IMR-90 (cell line): ENCODE measurements at regions not wholly inside any gene's neighbourhood (a gene's known extent, or its start where the extent isn't known, plus 50 kb on each side); places are given as distances from the start of the nearest gene placed in this dataset.

Source experiments
- ATAC-seq: fragments of 200-7000 bp; cut with Tn5 transposase; 2 replicates; pipeline ENCODE4 v1.9.1; 2020; ENCODE audit warnings: low read depth, mild to moderate bottlenecking, moderate library complexity
- BruUV-seq: library from RNA; stranded (reverse); fragments of 400-500 nt; replicated peaks from 2 replicates; lab custom pipeline; 2021; lab: Mats Ljungman, UMichigan
- CTCF ChIA-PET: fragments of 300-600 bp; formaldehyde crosslinking; extraction: SDS; loops from one replicate; lab custom pipeline; 2021; ENCODE audit warnings: antibody characterized with exemption; lab: Yijun Ruan, JAX
- POLR2A ChIA-PET: fragments of 300-600 bp; sonication (Branson Sonifier 250); formaldehyde crosslinking; loops from one replicate; lab custom pipeline; 2022; ENCODE audit warnings: antibody characterized with exemption; ENCODE audit not compliant: unreplicated experiment; lab: Charles Lee
- DNase-seq: peaks from one replicate; pipeline ENCODE4 v3.0.0; 2013
- H2AFZ ChIP-seq: replicated peaks from 2 replicates; pipeline ENCODE3; 2013; ENCODE audit warnings: low read length, mild to moderate bottlenecking; ENCODE audit not compliant: poor library complexity
- H2AK5ac ChIP-seq: 2 replicates; pipeline ENCODE4 v1.6.1; 2013; ENCODE audit warnings: low read depth, low read length, inconsistent platforms
- H2AK9ac ChIP-seq: replicated peaks from 2 replicates; pipeline ENCODE3; 2013; ENCODE audit warnings: mild to moderate bottlenecking, low read depth, low read length, moderate library complexity; ENCODE audit not compliant: poor library complexity
- H2BK120ac ChIP-seq: 2 replicates; pipeline ENCODE4 v1.6.1; 2013; ENCODE audit warnings: low read depth, low read length, inconsistent platforms
- H2BK15ac ChIP-seq: 3 replicates; pipeline ENCODE4 v1.6.1; 2013; ENCODE audit warnings: low read depth, low read length, inconsistent platforms
- H2BK20ac ChIP-seq: 2 replicates; pipeline ENCODE4 v1.6.1; 2013; ENCODE audit warnings: low read depth, mild to moderate bottlenecking, inconsistent platforms, low read length, moderate library complexity
- H2BK5ac ChIP-seq: 2 replicates; pipeline ENCODE4 v1.6.1; 2013; ENCODE audit warnings: mild to moderate bottlenecking, low read depth, low read length, inconsistent platforms; ENCODE audit not compliant: poor library complexity, severe bottlenecking
- H3K14ac ChIP-seq: replicated peaks from 2 replicates; pipeline ENCODE4 v1.6.1; 2013; ENCODE audit warnings: low read depth, low read length, inconsistent platforms
- H3K18ac ChIP-seq: 2 replicates; pipeline ENCODE4 v1.6.1; 2013; ENCODE audit warnings: low read depth, low read length, control low read depth
- H3K23ac ChIP-seq: 2 replicates; pipeline ENCODE4 v1.6.1; 2013; ENCODE audit warnings: low read depth, low read length, inconsistent platforms
- H3K27ac ChIP-seq: 2 replicates; pipeline ENCODE4 v1.5.1; 2013; ENCODE audit warnings: mild to moderate bottlenecking, control low read depth, low read length; ENCODE audit not compliant: insufficient read depth
- H3K27me3 ChIP-seq: 2 replicates; pipeline ENCODE4 v1.6.1; 2013; ENCODE audit warnings: low read length; ENCODE audit not compliant: control insufficient read depth, insufficient read depth
- H3K36me3 ChIP-seq: 2 replicates; pipeline ENCODE4 v1.6.1; 2013; ENCODE audit warnings: low read length, mixed read lengths; ENCODE audit not compliant: control insufficient read depth, insufficient read depth
- H3K4ac ChIP-seq: 2 replicates; pipeline ENCODE4 v1.6.1; 2013; ENCODE audit warnings: low read depth, low read length, inconsistent platforms
- H3K4me1 ChIP-seq: 2 replicates; pipeline ENCODE4 v1.6.1; 2013; ENCODE audit warnings: low read length, mixed read lengths; ENCODE audit not compliant: control insufficient read depth, insufficient read depth
- H3K4me2 ChIP-seq: 2 replicates; pipeline ENCODE4 v1.6.1; 2013; ENCODE audit warnings: low read depth, mild to moderate bottlenecking, control low read depth, low read length, moderate library complexity
- H3K4me3 ChIP-seq: 2 replicates; pipeline ENCODE4 v1.5.1; 2013; ENCODE audit warnings: low read depth, mild to moderate bottlenecking, control low read depth, low read length, moderate library complexity; ENCODE audit not compliant: insufficient read depth
- H3K56ac ChIP-seq: 2 replicates; pipeline ENCODE4 v1.6.1; 2013; ENCODE audit warnings: low read length, inconsistent platforms; ENCODE audit not compliant: insufficient read depth; ENCODE audit errors: extremely low read depth
- H3K79me1 ChIP-seq, 2 experiments: 2 replicates each; pipeline ENCODE4 v1.6.1; 2013; ENCODE audit warnings: low read length in 2 of 2, inconsistent platforms in 1 of 2, low read depth in 1 of 2
- H3K9ac ChIP-seq: 2 replicates; pipeline ENCODE4 v1.6.1; 2013; ENCODE audit warnings: low read depth, low read length, control low read depth
- H3K9me1 ChIP-seq: 2 replicates; pipeline ENCODE4 v1.6.1; 2013; ENCODE audit warnings: low read length, inconsistent platforms; ENCODE audit not compliant: insufficient read depth
- H3K9me3 ChIP-seq: 2 replicates; pipeline ENCODE4 v1.6.1; 2013; ENCODE audit warnings: low read length; ENCODE audit not compliant: control insufficient read depth, insufficient read depth
- H4K20me1 ChIP-seq: 2 replicates; pipeline ENCODE4 v1.6.1; 2013; ENCODE audit warnings: low read length, inconsistent platforms; ENCODE audit not compliant: insufficient read depth
- H4K5ac ChIP-seq: 2 replicates; pipeline ENCODE4 v1.6.1; 2013; ENCODE audit warnings: mild to moderate bottlenecking, low read depth, low read length, control low read depth
- H4K8ac ChIP-seq, 2 experiments: 2 replicates each; pipeline ENCODE4 v1.6.1; 2013; ENCODE audit warnings: low read depth in 2 of 2, low read length in 2 of 2, control low read depth in 1 of 2, inconsistent platforms in 1 of 2
- H4K91ac ChIP-seq: 2 replicates; pipeline ENCODE4 v1.6.1; 2013; ENCODE audit warnings: low read depth, low read length, inconsistent platforms; ENCODE audit not compliant: insufficient read depth
- BHLHE40 ChIP-seq: fragments of 150-350 bp; IDR thresholded peaks from 2 replicates; pipeline ENCODE4 v1.6.1; 2016; ENCODE audit warnings: mild to moderate bottlenecking, low read depth, low read length
- CEBPB ChIP-seq: IDR thresholded peaks from 2 replicates; pipeline ENCODE4 v1.6.1; 2012; ENCODE audit warnings: low read depth, low read length, improper control_type of control experiment
- CHD1 ChIP-seq: IDR thresholded peaks from 2 replicates; pipeline ENCODE4 v1.6.1; 2012; ENCODE audit warnings: low read depth, low read length, improper control_type of control experiment
- FOS ChIP-seq: fragments of 150-350 bp; IDR thresholded peaks from 2 replicates; pipeline ENCODE4 v1.6.1; 2016; ENCODE audit warnings: low read depth, low read length
- MAFK ChIP-seq: IDR thresholded peaks from 2 replicates; pipeline ENCODE4 v1.6.1; 2012; ENCODE audit warnings: low read depth, low read length, improper control_type of control experiment
- MAZ ChIP-seq: IDR thresholded peaks from 2 replicates; pipeline ENCODE4 v1.6.1; 2012; ENCODE audit warnings: low read depth, mild to moderate bottlenecking, low read length, improper control_type of control experiment, moderate library complexity, borderline replicate concordance
- MXI1 ChIP-seq: IDR thresholded peaks from 2 replicates; pipeline ENCODE4 v1.6.1; 2012; ENCODE audit warnings: low read depth, mild to moderate bottlenecking, low read length, moderate library complexity, borderline replicate concordance
- NFE2L2 ChIP-seq: fragments of 150-350 bp; IDR thresholded peaks from 2 replicates; pipeline ENCODE4 v1.6.1; 2016; ENCODE audit warnings: low read depth, mild to moderate bottlenecking, low read length
- POLR2A ChIP-seq: IDR thresholded peaks from 2 replicates; pipeline ENCODE4 v1.6.1; 2012; ENCODE audit warnings: mild to moderate bottlenecking, low read depth, low read length
- RAD21 ChIP-seq: IDR thresholded peaks from 2 replicates; pipeline ENCODE4 v1.6.1; 2012; ENCODE audit warnings: low read length, improper control_type of control experiment
- RCOR1 ChIP-seq: IDR thresholded peaks from 2 replicates; pipeline ENCODE4 v1.6.1; 2012; ENCODE audit warnings: mild to moderate bottlenecking, low read length, improper control_type of control experiment; ENCODE audit not compliant: insufficient replicate concordance
- RFX5 ChIP-seq: IDR thresholded peaks from 2 replicates; pipeline ENCODE4 v1.8.0; 2012; ENCODE audit warnings: low read depth, mild to moderate bottlenecking, low read length, moderate library complexity
- SMC3 ChIP-seq: fragments of 150-350 bp; IDR thresholded peaks from 2 replicates; pipeline ENCODE4 v1.6.1; 2016; ENCODE audit warnings: low read depth, mild to moderate bottlenecking, antibody characterized with exemption, low read length, moderate library complexity
- WGBS, 2 experiments: methylation state at CpG; one replicate each; pipeline versions ENCODE4 v1.1.5 to v1.1.7; 2013; ENCODE audit warnings: missing lambda C conversion rate in 2 of 2; ENCODE audit not compliant: insufficient read length in 1 of 2; ENCODE audit errors: extremely low coverage in 2 of 2; 5-methylcytosine and 5-hydroxymethylcytosine counted together
- dilution Hi-C: fragments of 300-500 bp; cut with HindIII; formaldehyde crosslinking; loops from one replicate; pipeline ENCODE4 v1.14.3; 2018; ENCODE audit warnings: low sequenced_read_pairs; ENCODE audit not compliant: unreplicated experiment
- in situ Hi-C: fragments of 300-500 bp; cut with MboI; formaldehyde crosslinking; loops from 3 replicates; pipeline ENCODE4 v1.14.3; 2019; ENCODE audit warnings: low sequenced_read_pairs, inconsistent platforms, mixed read lengths
- intact Hi-C: fragments of 100-400 bp; cut with micrococcal nuclease; formaldehyde crosslinking; loops from 2 replicates; pipeline ENCODE4 v1.10.0; 2022
- TF ChIP-seq, protein P1 (sequence below): conservative IDR thresholded peaks from 2 replicates; pipeline ENCODE4 v1.5.1; 2012; ENCODE audit warnings: mild to moderate bottlenecking, low read depth, low read length, improper control_type of control experiment
- TF ChIP-seq, protein P2 (sequence below): fragments of 150-350 bp; IDR thresholded peaks from 2 replicates; pipeline ENCODE4 v1.6.1; 2016; ENCODE audit warnings: low read depth, mild to moderate bottlenecking, low read length, moderate library complexity, borderline replicate concordance
- TF ChIP-seq, protein P3 (sequence below): fragments of 150-350 bp; IDR thresholded peaks from 2 replicates; pipeline ENCODE4 v1.6.1; 2017; ENCODE audit warnings: mild to moderate bottlenecking, antibody characterized with exemption, low read length, low read depth

DNA sequence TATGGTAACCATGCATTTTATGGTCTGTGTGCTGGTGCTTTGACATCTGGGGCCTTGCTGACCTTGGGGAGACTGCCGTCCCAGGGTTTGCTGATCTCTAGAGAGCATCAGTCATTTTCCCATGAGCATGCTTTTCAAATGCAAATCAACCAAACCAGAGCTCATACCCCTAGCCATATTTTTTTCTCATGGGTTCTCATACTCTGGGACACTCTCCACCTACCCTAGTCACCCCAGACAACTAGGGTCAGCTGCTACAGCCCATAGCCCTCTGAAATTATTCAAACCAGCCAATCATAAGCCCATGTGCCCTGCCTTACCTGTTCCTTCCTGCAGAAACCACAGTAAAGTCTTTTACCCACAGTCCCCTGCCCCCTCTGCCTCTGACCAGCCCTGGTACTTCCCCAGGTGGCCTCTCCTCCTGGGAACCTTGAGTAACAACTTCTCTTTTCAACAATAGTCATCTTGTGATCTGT lies 132.0 kb downstream of the MAP3K21 start:
- Histone ChIP-seq H4K91ac (no peak overlapping the region), H3K27ac (no peak overlapping the region), H3K4ac (no peak overlapping the region), H3K9ac (no peak overlapping the region), H3K36me3 (no peaks in the 10 kb centered on the region), H2BK20ac (no peak overlapping the region), H4K5ac (no peak overlapping the region), H3K9me1 (no peaks in the 10 kb centered on the region), H3K4me2 (no peak overlapping the region), H4K8ac (no peak overlapping the region), H2BK5ac (no peak overlapping the region), H2AK9ac (no peak overlapping the region), H3K23ac (no peak overlapping the region), H3K9me3 (peaks cover 20% of the 10 kb centered on the region), H2BK120ac (no peak overlapping the region), H3K4me3 (no peak overlapping the region), H3K56ac (no peak overlapping the region), H3K79me1 (no peaks in the 10 kb centered on the region), H2BK15ac (no peak overlapping the region), H3K18ac (no peak overlapping the region), H3K27me3 (no peaks in the 10 kb centered on the region), H3K14ac (no peak overlapping the region), H2AK5ac (no peak overlapping the region), H4K20me1 (no peaks in the 10 kb centered on the region), H2AFZ (no peak overlapping the region), H3K4me1 (no peaks in the 10 kb centered on the region)
- in situ Hi-C loops: no loop called here
- dilution Hi-C loops: no loop called here
- ChIA-PET CTCF (no interaction called here), POLR2A (no interaction called here)
- DNase-seq (no peak), ATAC-seq (no peak)
- no TSS peak for BruUV-seq
- no CpG with 5 or more reads among the region's 1 CpG for WGBS, 2 experiments
- intact Hi-C loops: no loop called here
- TF ChIP-seq, protein P1, sequence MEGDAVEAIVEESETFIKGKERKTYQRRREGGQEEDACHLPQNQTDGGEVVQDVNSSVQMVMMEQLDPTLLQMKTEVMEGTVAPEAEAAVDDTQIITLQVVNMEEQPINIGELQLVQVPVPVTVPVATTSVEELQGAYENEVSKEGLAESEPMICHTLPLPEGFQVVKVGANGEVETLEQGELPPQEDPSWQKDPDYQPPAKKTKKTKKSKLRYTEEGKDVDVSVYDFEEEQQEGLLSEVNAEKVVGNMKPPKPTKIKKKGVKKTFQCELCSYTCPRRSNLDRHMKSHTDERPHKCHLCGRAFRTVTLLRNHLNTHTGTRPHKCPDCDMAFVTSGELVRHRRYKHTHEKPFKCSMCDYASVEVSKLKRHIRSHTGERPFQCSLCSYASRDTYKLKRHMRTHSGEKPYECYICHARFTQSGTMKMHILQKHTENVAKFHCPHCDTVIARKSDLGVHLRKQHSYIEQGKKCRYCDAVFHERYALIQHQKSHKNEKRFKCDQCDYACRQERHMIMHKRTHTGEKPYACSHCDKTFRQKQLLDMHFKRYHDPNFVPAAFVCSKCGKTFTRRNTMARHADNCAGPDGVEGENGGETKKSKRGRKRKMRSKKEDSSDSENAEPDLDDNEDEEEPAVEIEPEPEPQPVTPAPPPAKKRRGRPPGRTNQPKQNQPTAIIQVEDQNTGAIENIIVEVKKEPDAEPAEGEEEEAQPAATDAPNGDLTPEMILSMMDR: no peak
- no peak for TF ChIP-seq MXI1
- TF ChIP-seq RAD21: no peak
- TF ChIP-seq NFE2L2: no peak
- TF ChIP-seq RFX5: no peak
- TF ChIP-seq MAFK: no peak
- TF ChIP-seq, protein P2, sequence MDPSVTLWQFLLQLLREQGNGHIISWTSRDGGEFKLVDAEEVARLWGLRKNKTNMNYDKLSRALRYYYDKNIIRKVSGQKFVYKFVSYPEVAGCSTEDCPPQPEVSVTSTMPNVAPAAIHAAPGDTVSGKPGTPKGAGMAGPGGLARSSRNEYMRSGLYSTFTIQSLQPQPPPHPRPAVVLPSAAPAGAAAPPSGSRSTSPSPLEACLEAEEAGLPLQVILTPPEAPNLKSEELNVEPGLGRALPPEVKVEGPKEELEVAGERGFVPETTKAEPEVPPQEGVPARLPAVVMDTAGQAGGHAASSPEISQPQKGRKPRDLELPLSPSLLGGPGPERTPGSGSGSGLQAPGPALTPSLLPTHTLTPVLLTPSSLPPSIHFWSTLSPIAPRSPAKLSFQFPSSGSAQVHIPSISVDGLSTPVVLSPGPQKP: no peak
- TF ChIP-seq BHLHE40: no peak
- no peak for TF ChIP-seq CEBPB
- no peak for TF ChIP-seq CHD1
- TF ChIP-seq POLR2A: no peak
- TF ChIP-seq FOS: no peak
- TF ChIP-seq, protein P3, sequence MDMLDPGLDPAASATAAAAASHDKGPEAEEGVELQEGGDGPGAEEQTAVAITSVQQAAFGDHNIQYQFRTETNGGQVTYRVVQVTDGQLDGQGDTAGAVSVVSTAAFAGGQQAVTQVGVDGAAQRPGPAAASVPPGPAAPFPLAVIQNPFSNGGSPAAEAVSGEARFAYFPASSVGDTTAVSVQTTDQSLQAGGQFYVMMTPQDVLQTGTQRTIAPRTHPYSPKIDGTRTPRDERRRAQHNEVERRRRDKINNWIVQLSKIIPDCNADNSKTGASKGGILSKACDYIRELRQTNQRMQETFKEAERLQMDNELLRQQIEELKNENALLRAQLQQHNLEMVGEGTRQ: no peak
- no peak for TF ChIP-seq SMC3
- TF ChIP-seq MAZ: no peak
- no peak for TF ChIP-seq RCOR1
